SKM-1 treated with dmso at 0.1 percent for 144 hours (cell line): ENCODE measurements at regions not wholly inside any gene's neighbourhood (a gene's known extent, or its start where the extent isn't known, plus 50 kb on each side); places are given as distances from the start of the nearest gene placed in this dataset.
A peak's percentile ranks its signal among the peaks of the same experiment; 100 is the strongest.
"Not testable (repeated sequence)": the region's sequence is repeated elsewhere in the genome, so short reads cannot be mapped to it uniquely, and the experiment has no call there.

Experiments
- DNase-seq: peaks from one replicate; lab custom pipeline; 2025; ENCODE audit not compliant: unreplicated experiment; lab: John Stamatoyannopoulos, UW

- peak; percentile 43 for DNase-seq
Observed at GRCh38 chr2:175690113-175690837, 311.8 kb downstream of the LNPK start.

GRCh38 chr2:175688243-175688642 lies 313.8 kb downstream of the LNPK start:
- no peak for DNase-seq

- no peak for DNase-seq
Observed at GRCh38 chr2:175687465-175687864, 314.6 kb downstream of the LNPK start.

- DNase-seq = no peak
Observed at GRCh38 chr2:175686002-175686401, 316.1 kb downstream of the LNPK start.

- no peak for DNase-seq
Observed at GRCh38 chr2:175684466-175684865, 317.6 kb downstream of the LNPK start.

DNA sequence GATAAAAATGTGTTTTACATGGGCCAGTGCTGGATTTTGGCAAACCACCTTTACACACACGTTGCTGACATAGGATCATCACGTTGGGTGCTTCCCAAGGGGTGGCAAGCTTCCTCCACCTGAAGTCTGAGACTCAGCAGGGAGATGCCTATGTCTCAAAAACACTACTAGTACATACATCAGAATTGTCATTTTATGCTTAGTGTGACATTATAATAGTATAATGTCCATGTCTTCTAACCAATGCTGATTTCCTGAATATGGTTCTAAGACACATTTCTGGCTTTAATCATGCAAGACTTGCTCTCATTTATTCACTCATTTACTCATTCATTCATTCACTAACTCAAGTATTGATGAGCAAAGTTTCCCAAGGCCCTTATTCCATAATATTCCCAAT lies 322.3 kb downstream of the LNPK start:
- no peak for DNase-seq

- DNase-seq = no peak
Observed at GRCh38 chr2:175679231-175679630, 322.8 kb downstream of the LNPK start.

DNA sequence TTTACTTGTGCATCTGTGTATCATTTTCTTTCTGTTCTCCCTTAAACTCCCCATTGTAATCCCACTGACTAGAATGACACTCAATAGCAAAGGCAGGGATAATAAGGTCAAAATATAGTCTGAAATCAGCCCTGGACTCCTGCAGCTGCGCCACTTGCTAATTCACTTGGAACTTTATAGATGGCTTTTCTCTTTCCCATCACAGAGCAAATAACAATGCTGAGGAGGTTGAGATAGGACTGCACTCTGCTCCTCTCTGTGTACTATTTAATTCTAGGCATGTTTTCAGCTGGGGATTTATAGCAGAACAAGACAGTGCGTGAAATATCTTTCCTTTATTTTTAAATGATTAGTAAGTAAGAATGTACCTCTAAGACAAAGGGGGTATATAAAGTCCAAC lies 324.2 kb downstream of the LNPK start:
- DNase-seq = no peak

DNA sequence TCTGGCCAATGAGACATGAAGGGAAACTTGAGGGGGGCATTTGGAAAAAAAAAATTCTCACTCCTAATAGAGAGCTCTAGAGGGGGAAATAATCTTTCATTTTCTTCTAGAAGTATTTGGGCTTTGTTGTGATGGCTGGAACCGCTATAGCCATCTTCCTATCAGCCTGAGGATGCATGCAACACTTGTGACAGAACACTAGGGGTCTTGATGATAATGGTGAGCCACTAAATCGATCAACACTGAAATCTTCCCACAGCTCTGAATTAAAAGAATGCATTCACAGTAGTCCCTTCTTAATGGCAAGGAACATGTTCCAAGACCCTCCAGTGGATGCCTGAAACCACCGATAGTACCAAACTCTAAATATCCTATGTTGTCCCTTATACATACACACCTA lies 325.3 kb downstream of the LNPK start:
- no peak for DNase-seq

DNA sequence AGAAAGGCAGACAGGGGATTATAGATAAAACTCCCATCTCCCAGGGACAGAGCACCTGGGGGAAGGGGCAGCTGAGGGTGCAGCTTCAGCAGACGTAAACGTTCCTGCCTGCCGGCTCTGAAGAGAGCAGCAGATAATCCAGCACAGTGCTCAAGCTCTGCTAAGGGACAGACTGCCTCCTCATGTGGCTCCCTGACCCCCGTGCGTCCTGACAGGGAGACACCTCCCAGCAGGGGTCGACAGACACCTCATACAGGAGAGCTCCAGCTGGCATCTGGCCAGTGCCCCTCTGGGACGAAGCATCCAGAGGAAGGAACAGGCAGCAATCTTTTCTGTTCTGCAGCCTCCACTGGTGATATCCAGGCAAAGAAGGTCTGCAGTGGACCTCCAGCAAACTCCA lies 333.3 kb downstream of the LNPK start:
- not testable (repeated sequence) for DNase-seq

DNA sequence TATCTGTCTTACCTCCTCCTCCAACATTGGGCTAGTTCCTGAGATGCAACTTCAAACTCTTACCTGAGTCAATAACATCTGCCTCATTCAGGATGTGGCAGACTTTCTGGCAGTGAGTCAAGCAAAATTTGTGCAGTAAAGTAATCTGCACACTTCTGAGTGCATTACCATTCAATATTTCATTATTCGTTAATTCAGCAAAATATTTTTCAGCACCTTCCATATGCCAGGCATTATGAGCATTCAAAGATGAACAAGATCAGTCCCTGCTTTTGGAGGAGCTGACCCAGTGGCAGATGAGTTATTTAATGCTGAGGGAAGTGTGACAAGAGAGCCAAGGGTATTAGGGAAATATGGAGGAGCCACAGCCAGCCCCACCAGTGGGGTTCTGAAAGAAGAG lies 339.7 kb downstream of the LNPK start:
- DNase-seq = no peak

GRCh38 chr2:175648577-175649063 lies 353.4 kb downstream of the LNPK start:
- no peak for DNase-seq

- no peak for DNase-seq
Observed at GRCh38 chr2:175647058-175647457, 355.0 kb downstream of the LNPK start.

DNA sequence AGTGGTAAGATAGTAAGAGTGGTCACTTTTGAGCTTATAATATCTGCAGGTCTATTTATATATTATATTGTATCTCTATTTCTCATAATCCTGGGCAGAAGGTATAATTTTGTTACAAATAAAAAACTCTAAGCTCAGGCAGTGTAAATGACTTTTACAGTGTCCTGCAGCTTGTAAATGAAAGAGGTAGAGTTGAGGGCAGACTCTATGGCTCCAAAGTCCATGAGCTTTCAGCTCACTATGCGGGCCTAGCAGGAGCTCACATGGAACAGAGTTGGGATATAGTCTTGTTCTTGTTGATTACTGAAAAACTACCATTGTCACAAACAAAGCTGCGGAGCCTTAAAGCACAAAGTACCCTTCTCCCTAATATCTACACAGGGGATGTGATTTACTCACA lies 361.4 kb downstream of the LNPK start:
- no peak for DNase-seq

GRCh38 chr2:175633227-175633626 lies 368.8 kb downstream of the LNPK start:
- no peak for DNase-seq

- DNase-seq = no peak
Observed at GRCh38 chr2:175631245-175631623, 370.8 kb downstream of the LNPK start.

DNA sequence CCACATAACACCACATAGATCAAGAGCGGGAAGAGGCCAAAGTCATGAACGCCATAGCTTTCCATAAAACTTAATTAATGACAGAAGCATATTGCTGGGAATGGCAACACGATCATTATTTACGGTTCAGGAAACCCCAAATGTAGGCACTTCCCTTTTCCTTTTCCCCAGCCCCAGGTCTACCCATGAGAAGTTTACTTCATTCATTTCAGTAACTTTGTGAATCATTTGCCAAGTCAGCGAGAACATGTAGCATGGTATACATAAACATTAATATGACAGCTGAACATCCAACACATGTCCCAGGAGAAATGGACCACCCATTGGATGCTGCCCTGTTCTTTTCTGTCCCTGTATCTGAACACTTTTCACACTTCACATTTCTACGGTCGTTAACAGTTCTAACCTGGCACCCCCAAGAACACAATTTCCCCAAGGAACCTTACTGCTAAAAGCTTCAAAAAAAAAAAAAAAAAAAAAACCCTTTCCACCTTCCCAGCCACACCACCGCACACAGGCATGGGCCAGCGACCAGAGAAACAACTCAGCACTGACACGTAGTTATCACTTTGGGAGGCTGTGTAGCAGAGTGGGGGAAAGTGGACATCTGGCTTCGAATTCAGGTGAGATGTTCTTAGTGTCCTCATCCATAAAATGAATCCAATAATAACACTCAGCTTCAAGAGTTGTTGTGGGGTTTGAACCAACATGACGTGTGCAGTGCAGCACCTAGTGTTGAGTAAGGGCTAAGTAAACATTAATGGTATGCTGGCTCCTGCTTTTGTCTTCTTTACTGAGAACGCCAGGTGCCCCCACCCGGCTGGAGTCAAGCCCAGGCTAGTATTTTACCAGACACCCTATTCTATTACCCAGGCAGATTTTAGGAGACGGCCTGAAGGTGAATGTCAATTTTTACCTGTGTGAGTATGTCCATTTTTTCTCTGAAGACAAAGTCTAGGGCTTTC lies 371.5 kb downstream of the LNPK start:
- no peak for DNase-seq

DNA sequence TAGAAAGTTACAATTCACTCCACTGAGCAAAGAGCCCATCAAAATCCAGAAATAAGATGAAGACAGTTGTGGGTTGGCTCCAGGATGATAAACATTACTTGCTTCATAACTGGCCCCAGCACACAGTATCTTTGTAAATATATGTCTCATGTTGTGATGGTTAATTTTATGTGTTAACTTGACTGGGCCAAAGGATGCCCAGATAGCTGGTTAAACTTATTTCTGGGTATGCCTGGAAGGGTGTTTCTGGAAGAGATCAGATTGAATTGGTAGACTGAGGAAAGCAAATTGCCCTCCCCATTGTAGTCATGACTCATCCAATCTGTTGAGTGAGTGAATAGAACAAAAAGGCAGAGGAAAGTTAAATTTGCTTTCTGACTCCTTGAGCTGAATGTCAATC lies 373.8 kb downstream of the LNPK start:
- DNase-seq = no peak

GRCh38 chr2:175627405-175627804 lies 374.7 kb downstream of the LNPK start:
- DNase-seq = no peak

DNA sequence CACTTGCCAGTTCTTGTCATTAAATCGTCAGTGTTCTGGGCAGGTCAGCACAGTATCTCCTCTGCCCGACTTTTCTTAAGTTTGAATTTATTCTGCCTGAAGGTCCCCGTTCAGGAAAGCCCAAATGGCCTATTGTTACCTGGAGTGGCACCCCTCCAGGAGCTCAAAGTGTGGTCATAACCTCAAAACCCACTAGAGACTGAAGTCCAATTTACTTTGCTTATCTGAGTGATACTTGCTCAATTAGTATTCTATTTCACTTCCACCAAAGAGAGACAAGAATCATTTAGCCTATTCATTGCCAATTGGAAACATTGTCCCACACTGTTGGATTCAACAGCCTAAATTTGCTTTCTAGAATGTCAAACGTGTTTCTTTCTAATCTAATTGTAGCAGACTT lies 375.3 kb downstream of the LNPK start:
- no peak for DNase-seq

DNA sequence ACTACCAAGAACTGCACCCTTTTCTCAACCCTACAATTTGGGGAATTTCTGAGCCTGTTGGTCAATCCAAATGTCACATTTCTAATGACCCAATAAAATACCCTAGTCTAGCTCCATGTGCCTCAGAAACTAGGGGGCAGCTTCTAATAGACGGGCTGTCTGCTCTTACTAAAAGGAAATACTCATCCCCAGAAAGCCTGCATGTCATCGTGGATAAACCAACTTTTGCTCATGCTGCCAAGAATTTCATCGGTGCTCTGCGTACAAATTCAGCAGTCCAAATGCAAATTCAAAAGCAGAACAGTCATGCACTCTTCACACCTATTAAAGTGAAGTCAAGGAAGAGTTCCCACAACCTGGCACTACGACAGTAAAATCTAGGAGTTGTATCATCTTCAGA lies 377.3 kb downstream of the LNPK start:
- no peak for DNase-seq

DNA sequence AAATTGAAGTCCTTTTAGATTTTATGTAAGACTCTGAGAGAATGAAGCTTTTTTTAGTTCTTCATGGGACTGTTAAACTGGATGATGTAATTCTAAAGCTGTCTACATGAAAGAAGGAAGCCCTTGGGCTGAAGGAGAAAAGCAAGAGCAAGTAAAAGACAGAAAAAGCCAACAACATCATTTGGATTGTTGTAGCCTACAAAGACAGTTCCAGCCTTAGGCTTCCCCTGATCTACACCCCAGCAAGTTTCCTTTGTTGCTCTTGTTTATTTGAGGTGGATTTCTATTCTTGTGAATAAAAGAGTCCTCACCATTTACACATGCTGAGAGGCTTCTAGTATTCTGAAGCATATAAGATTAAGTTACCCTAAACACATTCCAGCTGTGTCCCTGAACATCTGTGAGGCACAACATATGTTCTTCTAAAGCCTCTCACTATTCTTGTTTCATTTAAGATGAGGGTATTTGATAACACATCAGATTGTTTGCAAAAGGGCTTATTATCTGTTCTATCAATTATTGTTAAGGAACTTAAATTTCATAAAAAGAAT lies 377.8 kb downstream of the LNPK start:
- no peak for DNase-seq
